SJCRH30 (cell line): ENCODE measurements at regions not wholly inside any gene's neighbourhood (a gene's known extent, or its start where the extent isn't known, plus 50 kb on each side); places are given as distances from the start of the nearest gene placed in this dataset.

ENCODE experiments used
- DNase-seq, 2 experiments: peaks; one replicate each; pipeline ENCODE4 v3.0.0-alpha.2; 2015 to 2020
- H3K27ac ChIP-seq: fragments of 250-450 bp; sonication (Bioruptor Pico); 2 replicates; pipeline ENCODE4 v1.5.1; 2020; ENCODE audit warnings: mild to moderate bottlenecking, moderate library complexity
- H3K27me3 ChIP-seq: fragments of 250-450 bp; sonication (Bioruptor Pico); 2 replicates; pipeline ENCODE4 v1.5.1; 2020; ENCODE audit warnings: mild to moderate bottlenecking, moderate library complexity
- H3K36me3 ChIP-seq: fragments of 250-450 bp; sonication (Bioruptor Pico); 2 replicates; pipeline ENCODE4 v1.5.1; 2020; ENCODE audit warnings: mild to moderate bottlenecking, moderate library complexity
- H3K4me1 ChIP-seq: fragments of 250-450 bp; sonication (Bioruptor Pico); 2 replicates; pipeline ENCODE4 v1.5.1; 2020; ENCODE audit warnings: mild to moderate bottlenecking, moderate library complexity
- H3K4me3 ChIP-seq: fragments of 250-450 bp; sonication (Bioruptor Pico); 2 replicates; pipeline ENCODE4 v1.5.1; 2020; ENCODE audit warnings: mild to moderate bottlenecking, moderate library complexity
- H3K9me3 ChIP-seq: fragments of 250-450 bp; sonication (Bioruptor Pico); replicated peaks from 2 replicates; pipeline ENCODE4 v1.5.1; 2020; ENCODE audit warnings: mild to moderate bottlenecking, moderate library complexity

GRCh38 chr14:26905229-26905628 lies 307.4 kb upstream of the NOVA1 start:
- Histone ChIP-seq H3K9me3 (no peaks in the 10 kb centered on the region), H3K27ac (no peak overlapping the region), H3K4me3 (no peak overlapping the region), H3K27me3 (no peaks in the 10 kb centered on the region), H3K36me3 (no peaks in the 10 kb centered on the region), H3K4me1 (no peaks in the 10 kb centered on the region)
- no peak for DNase-seq

GRCh38 chr14:26913786-26914185 lies 316.0 kb upstream of the NOVA1 start:
- no peaks in the 10 kb centered on the region for H3K36me3 ChIP-seq
- H3K4me1 ChIP-seq, result no peaks in the 10 kb centered on the region
- no peak overlapping the region for H3K27ac ChIP-seq
- H3K9me3 ChIP-seq, result no peaks in the 10 kb centered on the region
- H3K27me3 ChIP-seq, result no peaks in the 10 kb centered on the region
- DNase-seq, result no peak
- no peak overlapping the region for H3K4me3 ChIP-seq

- no peaks in the 10 kb centered on the region for H3K4me1 ChIP-seq
- H3K9me3 ChIP-seq, result no peaks in the 10 kb centered on the region
- no peaks in the 10 kb centered on the region for H3K27me3 ChIP-seq
- H3K4me3 ChIP-seq, result no peak overlapping the region
- H3K36me3 ChIP-seq, result no peaks in the 10 kb centered on the region
- H3K27ac ChIP-seq, result no peak overlapping the region
- DNase-seq, result peak in 1 of 2 experiments; percentile 55
Observed at GRCh38 chr14:26917086-26917485, 319.3 kb upstream of the NOVA1 start.

- Histone ChIP-seq H3K27me3 (no peaks in the 10 kb centered on the region), H3K36me3 (no peaks in the 10 kb centered on the region), H3K4me3 (no peak overlapping the region), H3K27ac (no peak overlapping the region), H3K4me1 (no peaks in the 10 kb centered on the region), H3K9me3 (no peaks in the 10 kb centered on the region)
- no peak for DNase-seq
Observed at GRCh38 chr14:26925876-26926584, 328.2 kb upstream of the NOVA1 start.

- no peak overlapping the region for H3K4me3 ChIP-seq
- H3K9me3 ChIP-seq, result no peaks in the 10 kb centered on the region
- H3K4me1 ChIP-seq, result no peaks in the 10 kb centered on the region
- H3K27ac ChIP-seq, result no peak overlapping the region
- H3K36me3 ChIP-seq, result no peaks in the 10 kb centered on the region
- no peaks in the 10 kb centered on the region; the same call in 1 of the 2 replicates for H3K27me3 ChIP-seq
- DNase-seq, result no peak
Observed at GRCh38 chr14:26926585-26926984, 328.8 kb upstream of the NOVA1 start.

- Histone ChIP-seq H3K9me3 (no peaks in the 10 kb centered on the region), H3K36me3 (no peaks in the 10 kb centered on the region), H3K27ac (no peak overlapping the region), H3K27me3 (no peaks in the 10 kb centered on the region; the same call in 1 of the 2 replicates), H3K4me1 (no peaks in the 10 kb centered on the region), H3K4me3 (no peak overlapping the region)
- no peak for DNase-seq
Observed at GRCh38 chr14:26928019-26928418, 330.2 kb upstream of the NOVA1 start.

- no peaks in the 10 kb centered on the region; the same call in 1 of the 2 replicates for H3K27me3 ChIP-seq
- no peaks in the 10 kb centered on the region for H3K9me3 ChIP-seq
- H3K36me3 ChIP-seq, result no peaks in the 10 kb centered on the region
- no peak for DNase-seq
- H3K4me1 ChIP-seq, result no peaks in the 10 kb centered on the region
- H3K27ac ChIP-seq, result no peak overlapping the region
- no peak overlapping the region for H3K4me3 ChIP-seq
Observed at GRCh38 chr14:26929361-26929760, 331.5 kb upstream of the NOVA1 start.

- no peaks in the 10 kb centered on the region for H3K9me3 ChIP-seq
- no peak for DNase-seq
- no peaks in the 10 kb centered on the region for H3K36me3 ChIP-seq
- H3K4me3 ChIP-seq, result no peak overlapping the region
- H3K4me1 ChIP-seq, result no peaks in the 10 kb centered on the region
- H3K27ac ChIP-seq, result no peak overlapping the region
- no peaks in the 10 kb centered on the region; the same call in 1 of the 2 replicates for H3K27me3 ChIP-seq
Observed at GRCh38 chr14:26930576-26930975, 332.7 kb upstream of the NOVA1 start.

GRCh38 chr14:26932606-26933005 lies 334.8 kb upstream of the NOVA1 start:
- no peak for DNase-seq
- Histone ChIP-seq H3K4me3 (no peak overlapping the region), H3K9me3 (no peaks in the 10 kb centered on the region), H3K27ac (no peak overlapping the region), H3K36me3 (no peaks in the 10 kb centered on the region), H3K4me1 (no peaks in the 10 kb centered on the region), H3K27me3 (no peaks in the 10 kb centered on the region; the same call in 1 of the 2 replicates)

GRCh38 chr14:26933431-26933830 lies 335.6 kb upstream of the NOVA1 start:
- DNase-seq, result no peak
- Histone ChIP-seq H3K36me3 (no peaks in the 10 kb centered on the region), H3K4me3 (no peak overlapping the region), H3K4me1 (no peaks in the 10 kb centered on the region), H3K27ac (no peak overlapping the region), H3K9me3 (no peaks in the 10 kb centered on the region), H3K27me3 (no peaks in the 10 kb centered on the region; the same call in 1 of the 2 replicates)

GRCh38 chr14:26934151-26934550 lies 336.3 kb upstream of the NOVA1 start:
- Histone ChIP-seq H3K36me3 (no peaks in the 10 kb centered on the region), H3K27me3 (no peaks in the 10 kb centered on the region; the same call in 1 of the 2 replicates), H3K27ac (no peak overlapping the region), H3K4me3 (no peak overlapping the region), H3K4me1 (no peaks in the 10 kb centered on the region), H3K9me3 (no peaks in the 10 kb centered on the region)
- DNase-seq, result no peak

- H3K4me1 ChIP-seq, result no peaks in the 10 kb centered on the region
- DNase-seq, result no peak
- H3K27ac ChIP-seq, result no peak overlapping the region
- H3K9me3 ChIP-seq, result no peaks in the 10 kb centered on the region
- H3K36me3 ChIP-seq, result no peaks in the 10 kb centered on the region
- H3K27me3 ChIP-seq, result no peaks in the 10 kb centered on the region; the same call in 1 of the 2 replicates
- no peak overlapping the region for H3K4me3 ChIP-seq
Observed at GRCh38 chr14:26935733-26936132, 337.9 kb upstream of the NOVA1 start.

GRCh38 chr14:26938054-26938453 lies 340.2 kb upstream of the NOVA1 start:
- H3K27ac ChIP-seq, result no peak overlapping the region
- H3K36me3 ChIP-seq, result no peaks in the 10 kb centered on the region
- DNase-seq, result no peak
- H3K27me3 ChIP-seq, result no peaks in the 10 kb centered on the region
- H3K4me3 ChIP-seq, result no peak overlapping the region
- no peaks in the 10 kb centered on the region for H3K9me3 ChIP-seq
- no peaks in the 10 kb centered on the region for H3K4me1 ChIP-seq

GRCh38 chr14:26939755-26940154 lies 341.9 kb upstream of the NOVA1 start:
- DNase-seq, result no peak
- H3K27me3 ChIP-seq, result 0 out of 2 replicates have a peak, but pooled peaks cover 2% of the 10 kb centered on the region
- H3K4me3 ChIP-seq, result no peak overlapping the region
- no peaks in the 10 kb centered on the region for H3K36me3 ChIP-seq
- H3K27ac ChIP-seq, result no peak overlapping the region
- no peaks in the 10 kb centered on the region for H3K4me1 ChIP-seq
- no peaks in the 10 kb centered on the region for H3K9me3 ChIP-seq

- Histone ChIP-seq H3K36me3 (no peaks in the 10 kb centered on the region), H3K9me3 (no peaks in the 10 kb centered on the region), H3K27me3 (0 out of 2 replicates have a peak, but pooled peaks cover 2% of the 10 kb centered on the region), H3K4me1 (no peaks in the 10 kb centered on the region), H3K4me3 (no peak overlapping the region), H3K27ac (no peak overlapping the region)
- DNase-seq, result no peak
Observed at GRCh38 chr14:26941521-26941920, 343.7 kb upstream of the NOVA1 start.

GRCh38 chr14:26947265-26947664 lies 349.4 kb upstream of the NOVA1 start:
- Histone ChIP-seq H3K9me3 (no peaks in the 10 kb centered on the region), H3K36me3 (no peaks in the 10 kb centered on the region), H3K27ac (no peak overlapping the region), H3K4me3 (no peak overlapping the region), H3K27me3 (0 out of 2 replicates have a peak, but pooled peaks cover 2% of the 10 kb centered on the region), H3K4me1 (no peaks in the 10 kb centered on the region)
- DNase-seq, result no peak
